GM12878 (cell line): ENCODE measurements at regions not wholly inside any gene's neighbourhood (a gene's known extent, or its start where the extent isn't known, plus 50 kb on each side); places are given as distances from the start of the nearest gene placed in this dataset.

Source experiments
- ATAC-seq: fragments of 200-7000 bp; cut with Tn5 transposase; 3 replicates; pipeline ENCODE4 v1.9.1; 2020; ENCODE audit warnings: mild to moderate bottlenecking, moderate library complexity
- BruUV-seq: library from RNA; stranded (reverse); fragments of 400-500 nt; replicated peaks from 2 replicates; lab custom pipeline; 2021; lab: Mats Ljungman, UMichigan
- CTCF ChIA-PET: fragments of 300-600 bp; sonication (Branson Sonifier 250); formaldehyde crosslinking; extraction: SDS; loops from one replicate; lab custom pipeline; 2021; ENCODE audit warnings: inconsistent platforms; lab: Yijun Ruan, JAX
- POLR2A ChIA-PET: fragments of 350-600 bp; formaldehyde crosslinking; extraction: SDS; loops from one replicate; lab custom pipeline; 2021; ENCODE audit warnings: inconsistent platforms; lab: Charles Lee
- RAD21 ChIA-PET: fragments of 300-600 bp; sonication (Branson Sonifier 250); formaldehyde crosslinking; loops from one replicate; lab custom pipeline; 2023; ENCODE audit warnings: antibody characterized with exemption; ENCODE audit not compliant: unreplicated experiment; lab: Charles Lee
- SMC1A ChIA-PET: fragments of 300-600 bp; sonication (Branson Sonifier 250); formaldehyde crosslinking; loops from one replicate; lab custom pipeline; 2023; ENCODE audit not compliant: unreplicated experiment, uncharacterized antibody; lab: Charles Lee
- DNase-seq: peaks from one replicate; pipeline ENCODE4 v3.0.0-alpha.2; 2011; ENCODE audit warnings: low read depth, low spot score
- FAIRE-seq: peaks from 3 replicates; lab custom pipeline; 2011; peaks lifted over from hg19 to GRCh38; lab: Jason Lieb, UNC
- H2AFZ ChIP-seq: 2 replicates; pipeline ENCODE4 v1.6.0; 2011; ENCODE audit warnings: low read depth, low read length, control low read depth; ENCODE audit not compliant: control insufficient read depth
- H3K27ac ChIP-seq: 2 replicates; pipeline ENCODE4 v1.5.1; 2011; ENCODE audit warnings: control low read depth; ENCODE audit not compliant: control insufficient read depth, insufficient read depth
- H3K27me3 ChIP-seq, 2 experiments: replicated peaks in 1 of 2; 2 replicates each; pipeline versions ENCODE4 v1.6.0 to v1.6.1; 2011; ENCODE audit warnings: low read length in 1 of 2; ENCODE audit not compliant: control insufficient read depth in 2 of 2, insufficient read depth in 2 of 2
- H3K36me3 ChIP-seq, 2 experiments: 2 replicates each; pipeline ENCODE4 v1.5.1; 2011; ENCODE audit warnings: low read length in 1 of 2; ENCODE audit not compliant: control insufficient read depth in 2 of 2, insufficient read depth in 2 of 2
- H3K4me1 ChIP-seq: 2 replicates; pipeline ENCODE4 v1.6.1; 2011; ENCODE audit warnings: mild to moderate bottlenecking, low read length, moderate library complexity, mixed read lengths; ENCODE audit not compliant: control insufficient read depth, insufficient read depth
- H3K4me2 ChIP-seq: 2 replicates; pipeline ENCODE4 v1.6.0; 2011; ENCODE audit warnings: control low read depth; ENCODE audit not compliant: control insufficient read depth, insufficient read depth
- H3K4me3 ChIP-seq: fragments of 200-600 bp; sonication (generic); 2 replicates; pipeline ENCODE4 v1.5.1; 2016
- H3K79me2 ChIP-seq: 2 replicates; pipeline ENCODE4 v1.6.0; 2011; ENCODE audit warnings: low read length; ENCODE audit not compliant: control insufficient read depth, insufficient read depth
- H3K9ac ChIP-seq: 2 replicates; pipeline ENCODE4 v1.8.0; 2011; ENCODE audit warnings: low read length, control low read depth, mixed read lengths; ENCODE audit not compliant: control insufficient read depth, insufficient read depth
- H3K9me3 ChIP-seq: replicated peaks from 3 replicates; pipeline ENCODE4 v1.5.1; 2011; ENCODE audit warnings: mild to moderate bottlenecking, low read length; ENCODE audit not compliant: control insufficient read depth, insufficient read depth
- H4K20me1 ChIP-seq: 2 replicates; pipeline ENCODE4 v1.6.0; 2011; ENCODE audit not compliant: control insufficient read depth, insufficient read depth
- CBX3 ChIP-seq: fragments of 200-600 bp; sonication (generic); IDR thresholded peaks from 2 replicates; pipeline ENCODE4 v1.6.1; 2016; ENCODE audit warnings: low read depth, borderline replicate concordance
- CTCF ChIP-seq, 3 experiments: IDR thresholded peaks in 2 of 3; conservative IDR thresholded peaks in 1 of 3; 2 replicates each; pipeline ENCODE4 v1.5.1; 2011; ENCODE audit warnings: low read depth in 3 of 3, low read length in 3 of 3, mild to moderate bottlenecking in 3 of 3, control low read depth in 2 of 3, moderate library complexity in 2 of 3, inconsistent platforms in 1 of 3, mixed read lengths in 1 of 3; ENCODE audit not compliant: control insufficient read depth in 2 of 3, insufficient read depth in 1 of 3; ENCODE audit errors: extremely low read depth in 1 of 3
- E2F4 ChIP-seq: IDR thresholded peaks from 2 replicates; pipeline ENCODE4 v1.6.1; 2012; ENCODE audit warnings: low read depth, low read length, improper control_type of control experiment
- JUND ChIP-seq: IDR thresholded peaks from 2 replicates; pipeline ENCODE4 v1.6.1; 2012; ENCODE audit warnings: low read depth, mild to moderate bottlenecking, low read length, improper control_type of control experiment, moderate library complexity
- MEF2B ChIP-seq: fragments of 450-650 bp; IDR thresholded peaks from 2 replicates; pipeline ENCODE4 v1.6.1; 2018; ENCODE audit warnings: mild to moderate bottlenecking, moderate library complexity; ENCODE audit not compliant: partially characterized antibody, poor library complexity, severe bottlenecking
- MLLT1 ChIP-seq: fragments of 450-650 bp; IDR thresholded peaks from 2 replicates; pipeline ENCODE4 v1.6.1; 2016; ENCODE audit warnings: mild to moderate bottlenecking
- MXI1 ChIP-seq: fragments of 150-350 bp; IDR thresholded peaks from 2 replicates; pipeline ENCODE4 v1.6.1; 2011; ENCODE audit warnings: low read depth, mild to moderate bottlenecking, inconsistent platforms, low read length, improper control_type of control experiment
- MYC ChIP-seq: IDR thresholded peaks from 2 replicates; pipeline ENCODE4 v1.6.1; 2011; ENCODE audit warnings: mild to moderate bottlenecking, low read length, moderate library complexity, inconsistent platforms; ENCODE audit not compliant: insufficient read depth, insufficient replicate concordance, insufficient read length, severe bottlenecking
- NKRF ChIP-seq: fragments of 450-650 bp; conservative IDR thresholded peaks from 2 replicates; pipeline ENCODE4 v1.6.1; 2017; ENCODE audit warnings: mild to moderate bottlenecking, moderate library complexity
- NR2C1 ChIP-seq: fragments of 450-650 bp; IDR thresholded peaks from 2 replicates; pipeline ENCODE4 v1.6.1; 2017; ENCODE audit warnings: antibody characterized with exemption, mild to moderate bottlenecking, moderate library complexity
- NR2F1 ChIP-seq: fragments of 450-650 bp; conservative IDR thresholded peaks from 2 replicates; pipeline ENCODE4 v1.6.1; 2017; ENCODE audit warnings: mild to moderate bottlenecking
- POLR2AphosphoS2 ChIP-seq: IDR thresholded peaks from 2 replicates; pipeline ENCODE4 v1.6.1; 2011; ENCODE audit warnings: low read depth, mild to moderate bottlenecking, low read length, improper control_type of control experiment, moderate library complexity
- POU2F2 ChIP-seq: IDR thresholded peaks from 3 replicates; pipeline ENCODE4 v1.6.1; 2011; ENCODE audit warnings: low read depth, mild to moderate bottlenecking, low read length, borderline replicate concordance
- RB1 ChIP-seq: fragments of 450-650 bp; formaldehyde crosslinking; IDR thresholded peaks from 2 replicates; pipeline ENCODE4 v1.6.1; 2017; ENCODE audit warnings: mild to moderate bottlenecking, borderline replicate concordance
- SMARCA5 ChIP-seq: fragments of 450-650 bp; IDR thresholded peaks from 2 replicates; pipeline ENCODE4 v1.6.1; 2017; ENCODE audit warnings: mild to moderate bottlenecking
- WGBS: methylation state at CpG from one replicate; pipeline ENCODE4 v1.1.6; 2016; ENCODE audit warnings: low lambda C conversion rate; ENCODE audit not compliant: insufficient replicate concordance, insufficient coverage; ENCODE audit errors: missing lambda C conversion rate; 5-methylcytosine and 5-hydroxymethylcytosine counted together
- in situ Hi-C: fragments of 300-500 bp; cut with MboI; formaldehyde crosslinking; loops from 9 replicates; pipeline ENCODE4 v1.14.3; 2018; ENCODE audit warnings: mixed read lengths
- intact Hi-C: fragments of 100-400 bp; cut with micrococcal nuclease; formaldehyde crosslinking; loops from one replicate; pipeline ENCODE4 v1.14.2; 2022; ENCODE audit not compliant: unreplicated experiment

- TF ChIP-seq CBX3: no peak
- no peak for TF ChIP-seq CTCF (IDR thresholded peaks at IDR 0.05 in 2 of 3, conservative IDR thresholded peaks at IDR 0.05 in 1 of 3; ENCODE audit: control insufficient read depth in 2 of 3, extremely low read depth in 1 of 3, insufficient read depth in 1 of 3, low read depth in 3 of 3, low read length in 3 of 3)
- no peak for TF ChIP-seq RB1
- no peak for TF ChIP-seq E2F4
- no peak for TF ChIP-seq POLR2AphosphoS2
- no peak for TF ChIP-seq MYC
- no peak for TF ChIP-seq POU2F2
- TF ChIP-seq NR2F1: no peak
Measured at GRCh38 chr13:73697166-73697565, 437.0 kb downstream of the KLF12 start (continued).

- Histone ChIP-seq H3K79me2 (no peaks in the 10 kb centered on the region), H2AFZ (no peak overlapping the region), H3K27me3 (no peaks in the 10 kb centered on the region), H3K4me2 (no peak overlapping the region), H3K4me1 (no peaks in the 10 kb centered on the region), H4K20me1 (no peaks in the 10 kb centered on the region), H3K36me3 (no peaks in the 10 kb centered on the region), H3K4me3 (no peak overlapping the region), H3K27ac (no peak overlapping the region), H3K9me3 (no peaks in the 10 kb centered on the region), H3K9ac (no peak overlapping the region)
- ChIA-PET CTCF (interaction anchor here (1.0 to 1.3 kb wide), 3 partner anchors 13 to 857 kb away, joined by 3 to 5 read pairs (median 4); no protein-coding TSS in a partner anchor), SMC1A (no interaction called here), RAD21 (no interaction called here), POLR2A (no interaction called here)
- no TSS peak for BruUV-seq
- DNase-seq: no peak
- intact Hi-C loops: no loop called here
- ATAC-seq: no peak
- 98% methylated on average over 3 of the region's 3 CpGs for WGBS
- FAIRE-seq: no peak
- in situ Hi-C loops: no loop called here
- no peak for TF ChIP-seq NKRF
- TF ChIP-seq NR2C1: no peak
- TF ChIP-seq JUND: no peak
- no peak for TF ChIP-seq CBX3
- no peak for TF ChIP-seq SMARCA5
- no peak for TF ChIP-seq MLLT1
- TF ChIP-seq MXI1: no peak
- TF ChIP-seq MEF2B: no peak
Measured at GRCh38 chr13:73696713-73697112, 437.5 kb downstream of the KLF12 start.
